ENCODE measurements at regions not wholly inside any gene's neighbourhood (a gene's known extent, or its start where the extent isn't known, plus 50 kb on each side); places are given as distances from the start of the nearest gene placed in this dataset.

- Histone ChIP-seq H3K36me3 (no peaks in the 10 kb centered on the region), H3K4me1 (no peaks in the 10 kb centered on the region), H3K4me3 (no peak overlapping the region), H3K9me3 (no peaks in the 10 kb centered on the region), H3K27ac (no peak overlapping the region), H3K27me3 (no peaks in the 10 kb centered on the region)
- WGBS, 2 donors, result 49 to 70% methylated on average over 6 to 7 of the region's 7 CpGs
- TF ChIP-seq POLR2A (IDR thresholded peaks at IDR 0.05) (no peak), CTCF (IDR thresholded peaks at IDR 0.05) (no peak)
- DNase-seq, result no peak
- intact Hi-C loops (cut with DNase I), result no loop called here
Observed at GRCh38 chr7:67729771-67730170, 733.1 kb downstream of the TYW1 start.

- Histone ChIP-seq H3K36me3 (no peaks in the 10 kb centered on the region), H3K4me1 (no peaks in the 10 kb centered on the region), H3K27ac (no peak overlapping the region), H3K9me3 (no peaks in the 10 kb centered on the region), H3K27me3 (no peaks in the 10 kb centered on the region), H3K4me3 (no peak overlapping the region)
- WGBS, 2 donors, result 53 to 66% methylated on average over 2 of the region's 2 CpGs
- intact Hi-C loops (cut with DNase I), result no loop called here
- no peak for DNase-seq
- no peak for TF ChIP-seq CTCF (IDR thresholded peaks at IDR 0.05)
- no peak for TF ChIP-seq POLR2A (IDR thresholded peaks at IDR 0.05)
Observed at GRCh38 chr7:67731704-67732103, 735.1 kb downstream of the TYW1 start.

GRCh38 chr7:67732898-67733297 is 736.3 kb downstream of the TYW1 start:
- no peaks in the 10 kb centered on the region for H3K27me3 ChIP-seq
- no peaks in the 10 kb centered on the region for H3K9me3 ChIP-seq
- no peaks in the 10 kb centered on the region for H3K4me1 ChIP-seq
- no peaks in the 10 kb centered on the region for H3K36me3 ChIP-seq
- 90 to 92% methylated on average over 1 of the region's 1 CpG for WGBS, 2 donors
- DNase-seq, result no peak
- no peak overlapping the region for H3K4me3 ChIP-seq
- H3K27ac ChIP-seq, result no peak overlapping the region
- TF ChIP-seq CTCF (IDR thresholded peaks at IDR 0.05), result no peak
- no peak for TF ChIP-seq POLR2A (IDR thresholded peaks at IDR 0.05)
- intact Hi-C loops (cut with DNase I), result no loop called here

- H3K27ac ChIP-seq, result no peak overlapping the region
- no peaks in the 10 kb centered on the region for H3K9me3 ChIP-seq
- no peaks in the 10 kb centered on the region for H3K4me1 ChIP-seq
- DNase-seq, result no peak
- no peaks in the 10 kb centered on the region for H3K36me3 ChIP-seq
- TF ChIP-seq POLR2A (IDR thresholded peaks at IDR 0.05) (no peak), CTCF (IDR thresholded peaks at IDR 0.05) (no peak)
- H3K27me3 ChIP-seq, result no peaks in the 10 kb centered on the region
- 64 to 67% methylated on average over 3 of the region's 3 CpGs for WGBS, 2 donors
- H3K4me3 ChIP-seq, result no peak overlapping the region
- intact Hi-C loops (cut with DNase I), result no loop called here
Observed at GRCh38 chr7:67738145-67738544, 741.5 kb downstream of the TYW1 start.

- H3K4me3 ChIP-seq, result no peak overlapping the region
- no peaks in the 10 kb centered on the region for H3K9me3 ChIP-seq
- no peak for TF ChIP-seq POLR2A (IDR thresholded peaks at IDR 0.05)
- no peak for TF ChIP-seq CTCF (IDR thresholded peaks at IDR 0.05)
- no peak overlapping the region for H3K27ac ChIP-seq
- no peak for DNase-seq
- H3K27me3 ChIP-seq, result no peaks in the 10 kb centered on the region
- 22 to 25% methylated on average over 6 of the region's 6 CpGs for WGBS, 2 donors
- intact Hi-C loops (cut with DNase I), result no loop called here
- no peaks in the 10 kb centered on the region for H3K4me1 ChIP-seq
- no peaks in the 10 kb centered on the region for H3K36me3 ChIP-seq
Observed at GRCh38 chr7:67738958-67739357, 742.3 kb downstream of the TYW1 start.
